Brain microvascular endothelial cell (primary cell): ENCODE measurements at regions not wholly inside any gene's neighbourhood (a gene's known extent, or its start where the extent isn't known, plus 50 kb on each side); places are given as distances from the start of the nearest gene placed in this dataset.

Experiments
- DNase-seq: peaks from one replicate; pipeline ENCODE4 v3.0.0-alpha.2; 2020
- H3K27ac ChIP-seq: fragments of 250-450 bp; sonication (Bioruptor Pico); 2 replicates; pipeline ENCODE4 v1.5.1; 2020; ENCODE audit warnings: mild to moderate bottlenecking, moderate library complexity
- H3K27me3 ChIP-seq: fragments of 250-450 bp; sonication (Bioruptor Pico); replicated peaks from 2 replicates; pipeline ENCODE4 v1.5.1; 2020; ENCODE audit warnings: mild to moderate bottlenecking
- H3K36me3 ChIP-seq: fragments of 250-450 bp; sonication (Bioruptor Pico); replicated peaks from 2 replicates; pipeline ENCODE4 v1.5.1; 2020; ENCODE audit warnings: mild to moderate bottlenecking
- H3K4me3 ChIP-seq: 2 replicates; pipeline ENCODE4 v1.5.1; 2011; ENCODE audit warnings: low read depth, mild to moderate bottlenecking, control low read depth, low read length, moderate library complexity
- CTCF ChIP-seq: IDR thresholded peaks from 2 replicates; pipeline ENCODE4 v1.5.1; 2011; ENCODE audit warnings: low read depth, mild to moderate bottlenecking, moderate library complexity, low read length, control low read depth, inconsistent platforms; ENCODE audit errors: missing control alignments
- in situ Hi-C: cut with HindIII; loops from 2 replicates; pipeline ENCODE4 v1.10.0; 2017; ENCODE audit warnings: low sequenced_read_pairs, low pct_ligation_motif_present

GRCh38 chr2:209314653-209315052 lies 109.2 kb upstream of the MAP2 start:
- Histone ChIP-seq H3K27ac (no peak overlapping the region), H3K36me3 (no peaks in the 10 kb centered on the region), H3K4me3 (no peak overlapping the region), H3K27me3 (no peaks in the 10 kb centered on the region)
- no peak for DNase-seq
- in situ Hi-C loops = no loop called here
- no peak for TF ChIP-seq CTCF

- no peak for DNase-seq
- H3K36me3 ChIP-seq = no peaks in the 10 kb centered on the region
- no peaks in the 10 kb centered on the region for H3K27me3 ChIP-seq
- H3K4me3 ChIP-seq = no peak overlapping the region
- in situ Hi-C loops = no loop called here
- H3K27ac ChIP-seq = no peak overlapping the region
- TF ChIP-seq CTCF = no peak
These were observed 107.7 kb upstream of the MAP2 start for GRCh38 chr2:209316141-209316540.

GRCh38 chr2:209321076-209321475 lies 102.8 kb upstream of the MAP2 start:
- no peak for TF ChIP-seq CTCF
- DNase-seq = peak; percentile 43
- H3K27me3 ChIP-seq = no peaks in the 10 kb centered on the region
- in situ Hi-C loops = no loop called here
- no peak overlapping the region for H3K4me3 ChIP-seq
- no peak overlapping the region for H3K27ac ChIP-seq
- H3K36me3 ChIP-seq = no peaks in the 10 kb centered on the region

- Histone ChIP-seq H3K4me3 (no peak overlapping the region), H3K36me3 (no peaks in the 10 kb centered on the region), H3K27ac (no peak overlapping the region), H3K27me3 (no peaks in the 10 kb centered on the region)
- in situ Hi-C loops = no loop called here
- no peak for TF ChIP-seq CTCF
- no peak for DNase-seq
These were observed 102.3 kb upstream of the MAP2 start for GRCh38 chr2:209321581-209321980.

GRCh38 chr2:209322041-209322440 lies 101.8 kb upstream of the MAP2 start:
- H3K36me3 ChIP-seq = no peaks in the 10 kb centered on the region
- H3K27me3 ChIP-seq = no peaks in the 10 kb centered on the region
- no peak for DNase-seq
- in situ Hi-C loops = no loop called here
- no peak overlapping the region for H3K4me3 ChIP-seq
- TF ChIP-seq CTCF = no peak
- H3K27ac ChIP-seq = no peak overlapping the region

- in situ Hi-C loops = no loop called here
- H3K4me3 ChIP-seq = no peak overlapping the region
- TF ChIP-seq CTCF = no peak
- no peaks in the 10 kb centered on the region for H3K36me3 ChIP-seq
- H3K27ac ChIP-seq = no peak overlapping the region
- H3K27me3 ChIP-seq = no peaks in the 10 kb centered on the region
- DNase-seq = no peak
These were observed 100.8 kb upstream of the MAP2 start for GRCh38 chr2:209322905-209323512.
